H1 (cell line): ENCODE measurements at regions not wholly inside any gene's neighbourhood (a gene's known extent, or its start where the extent isn't known, plus 50 kb on each side); places are given as distances from the start of the nearest gene placed in this dataset.

Experiments used
- RNF2 ChIP-seq: fragments of 200-900, 300-1000 bp; sonication (generic); IDR thresholded peaks from 2 replicates; pipeline ENCODE4 v1.7.1; 2016; ENCODE audit warnings: borderline replicate concordance, low read depth, mild to moderate bottlenecking, antibody characterized with exemption, low read length; ENCODE audit not compliant: poor library complexity, severe bottlenecking; ENCODE audit errors: missing control alignments

- TF ChIP-seq RNF2: no peak
Measured at GRCh38 chr10:62502995-62503613, 128.9 kb downstream of the ZNF365 start (continued).
